IPS-NIHi7 (cell line): ENCODE measurements at regions not wholly inside any gene's neighbourhood (a gene's known extent, or its start where the extent isn't known, plus 50 kb on each side); places are given as distances from the start of the nearest gene placed in this dataset.
"Not testable (repeated sequence)": the region's sequence is repeated elsewhere in the genome, so short reads cannot be mapped to it uniquely, and the experiment has no call there.

Source experiments
- DNase-seq: peaks from one replicate; pipeline ENCODE4 v3.0.0; 2012; ENCODE audit warnings: mixed read lengths; ENCODE audit errors: extremely low spot score

- no peak for DNase-seq
Measured at GRCh38 chr11:15300341-15300740, 185.6 kb downstream of the INSC start.

GRCh38 chr11:15307619-15308024 lies 192.9 kb downstream of the INSC start:
- peak; percentile 76 for DNase-seq

GRCh38 chr11:15308840-15309239 lies 194.1 kb downstream of the INSC start:
- no peak for DNase-seq

- no peak for DNase-seq
Measured at GRCh38 chr11:15309296-15309695, 194.6 kb downstream of the INSC start.

GRCh38 chr11:15313862-15314261 lies 199.1 kb downstream of the INSC start:
- DNase-seq: no peak

GRCh38 chr11:15318814-15319213 lies 204.1 kb downstream of the INSC start:
- DNase-seq: no peak

- DNase-seq: no peak
Measured at GRCh38 chr11:15326520-15326919, 211.8 kb downstream of the INSC start.

GRCh38 chr11:15327786-15328231 lies 213.1 kb downstream of the INSC start:
- DNase-seq: peak; percentile 91

GRCh38 chr11:15333407-15333806 lies 218.7 kb downstream of the INSC start:
- no peak for DNase-seq

GRCh38 chr11:15334766-15335165 lies 220.0 kb downstream of the INSC start:
- no peak for DNase-seq

- peak; percentile 69 for DNase-seq
Measured at GRCh38 chr11:15336021-15336420, 221.3 kb downstream of the INSC start.

- no peak for DNase-seq
Measured at GRCh38 chr11:15339302-15339701, 224.6 kb downstream of the INSC start.

- DNase-seq: no peak
Measured at GRCh38 chr11:15341587-15341986, 226.9 kb downstream of the INSC start.

GRCh38 chr11:15342163-15342562 lies 227.4 kb downstream of the INSC start:
- DNase-seq: no peak

GRCh38 chr11:15346907-15347306 lies 232.2 kb downstream of the INSC start:
- no peak for DNase-seq

GRCh38 chr11:15347969-15348734 lies 233.4 kb downstream of the INSC start:
- no peak for DNase-seq

- DNase-seq: no peak
Measured at GRCh38 chr11:15349413-15349812, 234.7 kb downstream of the INSC start.

GRCh38 chr11:15361316-15361715 lies 246.6 kb downstream of the INSC start:
- no peak for DNase-seq

GRCh38 chr11:15365286-15365685 lies 250.6 kb downstream of the INSC start:
- not testable (repeated sequence) for DNase-seq

- no peak for DNase-seq
Measured at GRCh38 chr11:15367695-15368094, 253.0 kb downstream of the INSC start.

- DNase-seq: no peak
Measured at GRCh38 chr11:15370495-15371147, 255.9 kb downstream of the INSC start.

GRCh38 chr11:15371533-15371932 lies 256.8 kb downstream of the INSC start:
- no peak for DNase-seq

GRCh38 chr11:15374418-15374817 lies 259.7 kb downstream of the INSC start:
- no peak for DNase-seq
